Neural cell (in vitro differentiated cells): ENCODE measurements at regions not wholly inside any gene's neighbourhood (a gene's known extent, or its start where the extent isn't known, plus 50 kb on each side); places are given as distances from the start of the nearest gene placed in this dataset.

Source experiments
- H2AFZ ChIP-seq: fragments of 200-600, 300-800 bp; sonication (generic), shearing (Covaris generic); 2 replicates; pipeline ENCODE4 v1.6.0; 2014; ENCODE audit warnings: low read depth, mild to moderate bottlenecking, antibody characterized with exemption, low read length, moderate library complexity
- H3F3A ChIP-seq: fragments of 200-600 bp; shearing (Covaris generic); 2 replicates; pipeline ENCODE4 v1.6.1; 2016; ENCODE audit warnings: mild to moderate bottlenecking, moderate library complexity, mixed read lengths, antibody characterized with exemption, low read length; ENCODE audit not compliant: insufficient read depth, poor library complexity, severe bottlenecking
- H3K27ac ChIP-seq: fragments of 200-600, 300-800 bp; sonication (generic), shearing (Covaris generic); 2 replicates; pipeline ENCODE4 v1.5.1; 2014; ENCODE audit warnings: mild to moderate bottlenecking, low read length, moderate library complexity
- H3K27me3 ChIP-seq: fragments of 300-800, 200-600 bp; sonication (generic), shearing (Covaris generic); 2 replicates; pipeline ENCODE4 v1.6.0; 2014; ENCODE audit warnings: mild to moderate bottlenecking, low read depth, low read length, moderate library complexity; ENCODE audit not compliant: insufficient read depth
- H3K36me3 ChIP-seq: fragments of 300-800, 200-600 bp; sonication (generic), shearing (Covaris generic); 2 replicates; pipeline ENCODE4 v1.5.1; 2014; ENCODE audit warnings: mild to moderate bottlenecking, antibody characterized with exemption, low read length, moderate library complexity; ENCODE audit not compliant: insufficient read depth
- H3K4me2 ChIP-seq: fragments of 300-800, 200-600 bp; sonication (generic), shearing (Covaris generic); 2 replicates; pipeline ENCODE4 v1.6.0; 2014; ENCODE audit warnings: mild to moderate bottlenecking, low read length
- H3K4me3 ChIP-seq: fragments of 300-800, 200-600 bp; sonication (generic), shearing (Covaris generic); 2 replicates; pipeline ENCODE4 v1.5.1; 2014; ENCODE audit warnings: mild to moderate bottlenecking, low read length, moderate library complexity
- H3K79me2 ChIP-seq: fragments of 200-600 bp; shearing (Covaris generic); replicated peaks from 2 replicates; pipeline ENCODE4 v1.6.0; 2014; ENCODE audit warnings: mild to moderate bottlenecking, low read length, moderate library complexity; ENCODE audit not compliant: insufficient read depth
- H3K9ac ChIP-seq: fragments of 300-800, 200-600 bp; sonication (generic), shearing (Covaris generic); 2 replicates; pipeline ENCODE4 v1.6.1; 2016; ENCODE audit warnings: mild to moderate bottlenecking, low read length, mixed read lengths
- H3K9me2 ChIP-seq: fragments of 200-600 bp; shearing (Covaris generic); 2 replicates; pipeline ENCODE4 v1.6.1; 2016; ENCODE audit warnings: mild to moderate bottlenecking, low read length, mixed read lengths; ENCODE audit not compliant: insufficient read depth
- H3K9me3 ChIP-seq: fragments of 200-600, 300-800 bp; sonication (generic), shearing (Covaris generic); 2 replicates; pipeline ENCODE4 v1.6.1; 2016; ENCODE audit warnings: mild to moderate bottlenecking, mixed run types, low read length, moderate library complexity, mixed read lengths
- H4K20me1 ChIP-seq: fragments of 200-600 bp; shearing (Covaris generic); 2 replicates; pipeline ENCODE4 v1.6.1; 2016; ENCODE audit warnings: mild to moderate bottlenecking, mixed run types; ENCODE audit not compliant: insufficient read depth
- EP300 ChIP-seq: fragments of 450-650 bp; conservative IDR thresholded peaks from 2 replicates; pipeline ENCODE4 v1.6.1; 2014; ENCODE audit warnings: antibody characterized with exemption, mild to moderate bottlenecking, moderate library complexity; ENCODE audit not compliant: poor library complexity, severe bottlenecking
- EZH2 ChIP-seq: fragments of 200-600, 300-800 bp; shearing (Covaris generic), sonication (generic); IDR thresholded peaks from 2 replicates; pipeline ENCODE4 v1.6.1; 2014; ENCODE audit warnings: antibody characterized with exemption, low read length, borderline replicate concordance, mild to moderate bottlenecking; ENCODE audit not compliant: insufficient read depth, poor library complexity, severe bottlenecking
- MXI1 ChIP-seq: fragments of 450-650 bp; conservative IDR thresholded peaks from 2 replicates; pipeline ENCODE4 v1.6.1; 2014; ENCODE audit warnings: antibody characterized with exemption, mild to moderate bottlenecking; ENCODE audit not compliant: poor library complexity, severe bottlenecking
- POLR2AphosphoS5 ChIP-seq: IDR thresholded peaks from 2 replicates; pipeline ENCODE4 v1.6.1; 2012
- RAD21 ChIP-seq: fragments of 450-650 bp; conservative IDR thresholded peaks from 2 replicates; pipeline ENCODE4 v1.6.1; 2014; ENCODE audit warnings: antibody characterized with exemption, mild to moderate bottlenecking, moderate library complexity
- SMC3 ChIP-seq: fragments of 450-650 bp; conservative IDR thresholded peaks from 2 replicates; pipeline ENCODE4 v1.6.1; 2014; ENCODE audit warnings: antibody characterized with exemption, mild to moderate bottlenecking, moderate library complexity; ENCODE audit not compliant: poor library complexity
- TAF1 ChIP-seq: IDR thresholded peaks from 2 replicates; pipeline ENCODE4 v1.6.1; 2012; ENCODE audit warnings: low read depth
- TF ChIP-seq, protein P1 (sequence below): fragments of 450-650 bp; IDR thresholded peaks from 2 replicates; pipeline ENCODE4 v1.5.1; 2014; ENCODE audit warnings: antibody characterized with exemption, mild to moderate bottlenecking, moderate library complexity; ENCODE audit not compliant: poor library complexity, severe bottlenecking
- TF ChIP-seq, protein P2 (sequence below): IDR thresholded peaks from 2 replicates; pipeline ENCODE4 v1.6.1; 2012; ENCODE audit warnings: borderline replicate concordance

- H2AFZ ChIP-seq, result no peak overlapping the region
- no peak for TF ChIP-seq TAF1
- TF ChIP-seq, protein P1, sequence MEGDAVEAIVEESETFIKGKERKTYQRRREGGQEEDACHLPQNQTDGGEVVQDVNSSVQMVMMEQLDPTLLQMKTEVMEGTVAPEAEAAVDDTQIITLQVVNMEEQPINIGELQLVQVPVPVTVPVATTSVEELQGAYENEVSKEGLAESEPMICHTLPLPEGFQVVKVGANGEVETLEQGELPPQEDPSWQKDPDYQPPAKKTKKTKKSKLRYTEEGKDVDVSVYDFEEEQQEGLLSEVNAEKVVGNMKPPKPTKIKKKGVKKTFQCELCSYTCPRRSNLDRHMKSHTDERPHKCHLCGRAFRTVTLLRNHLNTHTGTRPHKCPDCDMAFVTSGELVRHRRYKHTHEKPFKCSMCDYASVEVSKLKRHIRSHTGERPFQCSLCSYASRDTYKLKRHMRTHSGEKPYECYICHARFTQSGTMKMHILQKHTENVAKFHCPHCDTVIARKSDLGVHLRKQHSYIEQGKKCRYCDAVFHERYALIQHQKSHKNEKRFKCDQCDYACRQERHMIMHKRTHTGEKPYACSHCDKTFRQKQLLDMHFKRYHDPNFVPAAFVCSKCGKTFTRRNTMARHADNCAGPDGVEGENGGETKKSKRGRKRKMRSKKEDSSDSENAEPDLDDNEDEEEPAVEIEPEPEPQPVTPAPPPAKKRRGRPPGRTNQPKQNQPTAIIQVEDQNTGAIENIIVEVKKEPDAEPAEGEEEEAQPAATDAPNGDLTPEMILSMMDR, result no peak
- no peak for TF ChIP-seq RAD21
- TF ChIP-seq, protein P2, sequence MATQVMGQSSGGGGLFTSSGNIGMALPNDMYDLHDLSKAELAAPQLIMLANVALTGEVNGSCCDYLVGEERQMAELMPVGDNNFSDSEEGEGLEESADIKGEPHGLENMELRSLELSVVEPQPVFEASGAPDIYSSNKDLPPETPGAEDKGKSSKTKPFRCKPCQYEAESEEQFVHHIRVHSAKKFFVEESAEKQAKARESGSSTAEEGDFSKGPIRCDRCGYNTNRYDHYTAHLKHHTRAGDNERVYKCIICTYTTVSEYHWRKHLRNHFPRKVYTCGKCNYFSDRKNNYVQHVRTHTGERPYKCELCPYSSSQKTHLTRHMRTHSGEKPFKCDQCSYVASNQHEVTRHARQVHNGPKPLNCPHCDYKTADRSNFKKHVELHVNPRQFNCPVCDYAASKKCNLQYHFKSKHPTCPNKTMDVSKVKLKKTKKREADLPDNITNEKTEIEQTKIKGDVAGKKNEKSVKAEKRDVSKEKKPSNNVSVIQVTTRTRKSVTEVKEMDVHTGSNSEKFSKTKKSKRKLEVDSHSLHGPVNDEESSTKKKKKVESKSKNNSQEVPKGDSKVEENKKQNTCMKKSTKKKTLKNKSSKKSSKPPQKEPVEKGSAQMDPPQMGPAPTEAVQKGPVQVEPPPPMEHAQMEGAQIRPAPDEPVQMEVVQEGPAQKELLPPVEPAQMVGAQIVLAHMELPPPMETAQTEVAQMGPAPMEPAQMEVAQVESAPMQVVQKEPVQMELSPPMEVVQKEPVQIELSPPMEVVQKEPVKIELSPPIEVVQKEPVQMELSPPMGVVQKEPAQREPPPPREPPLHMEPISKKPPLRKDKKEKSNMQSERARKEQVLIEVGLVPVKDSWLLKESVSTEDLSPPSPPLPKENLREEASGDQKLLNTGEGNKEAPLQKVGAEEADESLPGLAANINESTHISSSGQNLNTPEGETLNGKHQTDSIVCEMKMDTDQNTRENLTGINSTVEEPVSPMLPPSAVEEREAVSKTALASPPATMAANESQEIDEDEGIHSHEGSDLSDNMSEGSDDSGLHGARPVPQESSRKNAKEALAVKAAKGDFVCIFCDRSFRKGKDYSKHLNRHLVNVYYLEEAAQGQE, result no peak
- TF ChIP-seq SMC3, result no peak
- no peak for TF ChIP-seq MXI1
- no peak for TF ChIP-seq POLR2AphosphoS5
- TF ChIP-seq EZH2, result no peak
- no peak for TF ChIP-seq EP300
- H3K4me2 ChIP-seq, result no peak overlapping the region
These were observed 185.5 kb downstream of the SMC2 start for GRCh38 chr9:104279535-104280177.

GRCh38 chr9:104280178-104280560, 186.1 kb downstream of the SMC2 start:
- H4K20me1 ChIP-seq, result no peaks in the 10 kb centered on the region
- H3K27me3 ChIP-seq, result no peaks in the 10 kb centered on the region
- no peak overlapping the region for H3K4me2 ChIP-seq
- H3K79me2 ChIP-seq, result no peaks in the 10 kb centered on the region
- no peaks in the 10 kb centered on the region for H3K36me3 ChIP-seq
- H3K4me3 ChIP-seq, result no peak overlapping the region
- no peak overlapping the region for H3K27ac ChIP-seq
- H2AFZ ChIP-seq, result no peak overlapping the region
- H3K9me3 ChIP-seq, result no peaks in the 10 kb centered on the region
- H3K9ac ChIP-seq, result no peak overlapping the region
- H3K9me2 ChIP-seq, result no peaks in the 10 kb centered on the region
- no peaks in the 10 kb centered on the region for H3F3A ChIP-seq
- TF ChIP-seq, protein P2, result no peak
- TF ChIP-seq EP300 (no peak), TAF1 (no peak), SMC3 (no peak), POLR2AphosphoS5 (no peak)
- TF ChIP-seq, protein P1, result no peak

More at GRCh38 chr9:104279535-104280177, 185.5 kb downstream of the SMC2 start:
- Histone ChIP-seq H3K9me2 (no peaks in the 10 kb centered on the region), H3F3A (no peaks in the 10 kb centered on the region), H3K9me3 (no peaks in the 10 kb centered on the region), H3K27me3 (no peaks in the 10 kb centered on the region), H3K4me3 (no peak overlapping the region), H4K20me1 (no peaks in the 10 kb centered on the region), H3K79me2 (no peaks in the 10 kb centered on the region), H3K9ac (no peak overlapping the region), H3K36me3 (no peaks in the 10 kb centered on the region), H3K27ac (no peak overlapping the region)
